GM23248 (cell line): ENCODE measurements at regions not wholly inside any gene's neighbourhood (a gene's known extent, or its start where the extent isn't known, plus 50 kb on each side); places are given as distances from the start of the nearest gene placed in this dataset.

ENCODE experiments used
- DNase-seq: peaks from one replicate; pipeline ENCODE4 v3.0.0-alpha.2; 2015
- H2AFZ ChIP-seq: fragments of 200-600 bp; sonication (generic); 2 replicates; pipeline ENCODE4 v1.6.1; 2016; ENCODE audit warnings: antibody characterized with exemption
- H3F3A ChIP-seq: fragments of 200-600 bp; sonication (generic); 2 replicates; pipeline ENCODE4 v1.6.1; 2016; ENCODE audit warnings: mild to moderate bottlenecking, antibody characterized with exemption, mixed run types; ENCODE audit not compliant: insufficient read depth
- H3K27ac ChIP-seq: fragments of 200-600 bp; sonication (generic); 2 replicates; pipeline ENCODE4 v1.5.1; 2016; ENCODE audit warnings: mild to moderate bottlenecking
- H3K27me3 ChIP-seq: fragments of 200-600 bp; sonication (generic); replicated peaks from 2 replicates; pipeline ENCODE4 v1.6.1; 2016; ENCODE audit warnings: mild to moderate bottlenecking; ENCODE audit not compliant: insufficient read depth
- H3K36me3 ChIP-seq: fragments of 200-600 bp; sonication (generic); 2 replicates; pipeline ENCODE4 v1.6.1; 2016; ENCODE audit warnings: low read depth, mild to moderate bottlenecking
- H3K4me1 ChIP-seq: fragments of 200-600 bp; sonication (generic); 2 replicates; pipeline ENCODE4 v1.6.1; 2016; ENCODE audit warnings: mild to moderate bottlenecking; ENCODE audit not compliant: insufficient read depth
- H3K4me2 ChIP-seq: fragments of 200-600 bp; sonication (generic); one replicate; pipeline ENCODE4 v1.6.1; 2016; ENCODE audit warnings: mild to moderate bottlenecking; ENCODE audit not compliant: unreplicated experiment
- H3K4me3 ChIP-seq: fragments of 200-600 bp; sonication (generic); 2 replicates; pipeline ENCODE4 v1.5.1; 2016; ENCODE audit warnings: mild to moderate bottlenecking
- H3K79me2 ChIP-seq: fragments of 200-600 bp; sonication (generic); 2 replicates; pipeline ENCODE4 v1.6.1; 2016; ENCODE audit warnings: mild to moderate bottlenecking; ENCODE audit not compliant: insufficient read depth
- H3K9ac ChIP-seq: fragments of 200-600 bp; sonication (generic); 2 replicates; pipeline ENCODE4 v1.6.1; 2016; ENCODE audit warnings: mild to moderate bottlenecking
- H3K9me2 ChIP-seq: fragments of 200-600 bp; sonication (generic); 2 replicates; pipeline ENCODE4 v1.6.1; 2016; ENCODE audit warnings: mixed run types, mild to moderate bottlenecking, moderate library complexity; ENCODE audit not compliant: insufficient read depth
- H3K9me3 ChIP-seq: fragments of 200-600 bp; sonication (generic); one replicate; pipeline ENCODE4 v1.6.1; 2017; ENCODE audit warnings: low read depth
- H4K20me1 ChIP-seq: fragments of 200-600 bp; sonication (generic); 2 replicates; pipeline ENCODE4 v1.6.0; 2016; ENCODE audit not compliant: insufficient read depth
- EZH2 ChIP-seq: fragments of 200-600 bp; sonication (generic); IDR thresholded peaks from 2 replicates; pipeline ENCODE4 v1.6.1; 2018; ENCODE audit warnings: antibody characterized with exemption, mild to moderate bottlenecking; ENCODE audit not compliant: insufficient read depth, poor library complexity, severe bottlenecking
- EZH2phosphoT487 ChIP-seq: fragments of 200-600 bp; sonication (generic); IDR thresholded peaks from 2 replicates; pipeline ENCODE4 v1.6.1; 2018; ENCODE audit warnings: antibody characterized with exemption, moderate library complexity, mild to moderate bottlenecking, low read depth; ENCODE audit not compliant: insufficient read depth
- WGBS, 2 experiments: methylation state at CpG; one replicate each; pipeline ENCODE4 v1.1.6; 2015 to 2017; ENCODE audit warnings: low lambda C conversion rate in 2 of 2, low coverage in 1 of 2; ENCODE audit errors: missing lambda C conversion rate in 2 of 2; 5-methylcytosine and 5-hydroxymethylcytosine counted together
- in situ Hi-C: fragments of 300-500 bp; cut with MboI; formaldehyde crosslinking; loops from 2 replicates; pipeline ENCODE4 v1.15.0; 2020

DNA sequence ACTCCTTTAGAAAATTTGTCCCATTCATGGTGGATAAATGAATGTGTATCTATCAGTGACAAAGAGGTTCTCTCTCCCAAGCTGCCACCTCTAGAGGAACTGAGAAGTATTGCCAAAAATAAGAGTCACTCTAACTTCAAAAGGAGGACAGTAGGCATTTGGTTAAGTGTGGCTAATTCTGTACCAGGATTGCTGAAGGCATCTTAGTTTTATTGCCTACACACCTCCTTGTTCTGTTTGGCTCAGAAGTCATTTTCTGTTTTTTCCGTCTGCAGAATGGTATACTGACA is 189.0 kb upstream of the MPPED2 start:
- Histone ChIP-seq H3F3A (no peaks in the 10 kb centered on the region), H3K36me3 (no peaks in the 10 kb centered on the region), H3K4me1 (no peaks in the 10 kb centered on the region), H3K9ac (no peak overlapping the region), H2AFZ (no peak overlapping the region), H3K4me2 (no peak overlapping the region), H3K79me2 (no peaks in the 10 kb centered on the region), H3K9me2 (no peaks in the 10 kb centered on the region), H4K20me1 (no peaks in the 10 kb centered on the region), H3K4me3 (no peak overlapping the region), H3K27me3 (no peaks in the 10 kb centered on the region), H3K9me3 (no peaks in the 10 kb centered on the region), H3K27ac (no peak overlapping the region)
- in situ Hi-C loops: no loop called here
- no peak for DNase-seq
- 0 to 8% methylated on average over 1 of the region's 1 CpG for WGBS, 2 experiments
- TF ChIP-seq EZH2phosphoT487 (no peak), EZH2 (no peak)

- H3K4me1 ChIP-seq: no peaks in the 10 kb centered on the region
- H3K9me3 ChIP-seq: no peaks in the 10 kb centered on the region
- no peak overlapping the region for H2AFZ ChIP-seq
- H4K20me1 ChIP-seq: no peaks in the 10 kb centered on the region
- no peaks in the 10 kb centered on the region for H3K36me3 ChIP-seq
- no peak overlapping the region for H3K9ac ChIP-seq
- 7 to 8% methylated on average over 8 of the region's 8 CpGs for WGBS, 2 experiments
- H3K79me2 ChIP-seq: no peaks in the 10 kb centered on the region
- DNase-seq: no peak
- H3F3A ChIP-seq: no peaks in the 10 kb centered on the region
- no peaks in the 10 kb centered on the region for H3K27me3 ChIP-seq
- TF ChIP-seq EZH2phosphoT487 (no peak), EZH2 (no peak)
- no peaks in the 10 kb centered on the region for H3K9me2 ChIP-seq
- H3K4me3 ChIP-seq: no peak overlapping the region
- H3K4me2 ChIP-seq: no peak overlapping the region
- H3K27ac ChIP-seq: no peak overlapping the region
- in situ Hi-C loops: no loop called here
These were observed 188.5 kb upstream of the MPPED2 start for GRCh38 chr11:30774496-30775232.

DNA sequence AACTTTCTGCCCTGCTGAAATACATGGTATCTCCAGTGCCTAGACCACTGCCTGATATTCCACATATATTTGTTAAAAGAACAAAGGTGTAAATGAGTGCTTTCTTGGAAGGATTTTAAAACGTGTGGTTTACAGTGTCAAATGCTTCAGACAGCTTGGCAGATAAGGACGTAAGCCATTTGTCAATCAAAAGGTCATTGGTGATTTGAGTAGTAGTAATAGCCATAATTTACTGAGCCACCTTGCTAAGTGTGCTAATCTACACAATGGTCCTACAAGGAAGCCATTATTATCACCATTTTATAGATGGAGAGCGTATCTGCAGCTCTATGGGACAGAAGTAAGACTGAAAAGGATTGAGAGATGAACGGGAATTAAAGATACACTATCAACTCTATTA is 186.8 kb upstream of the MPPED2 start:
- TF ChIP-seq EZH2 (no peak), EZH2phosphoT487 (no peak)
- in situ Hi-C loops: no loop called here
- H2AFZ ChIP-seq: no peak overlapping the region
- H3K36me3 ChIP-seq: no peaks in the 10 kb centered on the region
- no peaks in the 10 kb centered on the region for H3K4me1 ChIP-seq
- H4K20me1 ChIP-seq: no peaks in the 10 kb centered on the region
- H3K4me2 ChIP-seq: no peak overlapping the region
- H3K4me3 ChIP-seq: no peak overlapping the region
- H3K9ac ChIP-seq: no peak overlapping the region
- WGBS, 2 experiments: 22 to 23% methylated on average over 4 of the region's 4 CpGs
- no peaks in the 10 kb centered on the region for H3K27me3 ChIP-seq
- no peak for DNase-seq
- no peak overlapping the region for H3K27ac ChIP-seq
- H3K79me2 ChIP-seq: no peaks in the 10 kb centered on the region
- no peaks in the 10 kb centered on the region for H3F3A ChIP-seq
- H3K9me3 ChIP-seq: no peaks in the 10 kb centered on the region
- H3K9me2 ChIP-seq: no peaks in the 10 kb centered on the region

GRCh38 chr11:30763951-30764350 is 177.8 kb upstream of the MPPED2 start:
- no peak overlapping the region for H2AFZ ChIP-seq
- H3K4me3 ChIP-seq: no peak overlapping the region
- no peak overlapping the region for H3K27ac ChIP-seq
- no peak overlapping the region for H3K9ac ChIP-seq
- H3K4me1 ChIP-seq: no peaks in the 10 kb centered on the region
- no peak for DNase-seq
- H3K27me3 ChIP-seq: no peaks in the 10 kb centered on the region
- in situ Hi-C loops: no loop called here
- no peaks in the 10 kb centered on the region for H3K36me3 ChIP-seq
- no peaks in the 10 kb centered on the region for H3K9me3 ChIP-seq
- H3K4me2 ChIP-seq: no peak overlapping the region
- H3K79me2 ChIP-seq: no peaks in the 10 kb centered on the region
- no peaks in the 10 kb centered on the region for H3K9me2 ChIP-seq
- 42 to 56% methylated on average over 5 of the region's 5 CpGs for WGBS, 2 experiments
- no peaks in the 10 kb centered on the region for H4K20me1 ChIP-seq
- no peak for TF ChIP-seq EZH2
- TF ChIP-seq EZH2phosphoT487: no peak
- H3F3A ChIP-seq: no peaks in the 10 kb centered on the region

DNA sequence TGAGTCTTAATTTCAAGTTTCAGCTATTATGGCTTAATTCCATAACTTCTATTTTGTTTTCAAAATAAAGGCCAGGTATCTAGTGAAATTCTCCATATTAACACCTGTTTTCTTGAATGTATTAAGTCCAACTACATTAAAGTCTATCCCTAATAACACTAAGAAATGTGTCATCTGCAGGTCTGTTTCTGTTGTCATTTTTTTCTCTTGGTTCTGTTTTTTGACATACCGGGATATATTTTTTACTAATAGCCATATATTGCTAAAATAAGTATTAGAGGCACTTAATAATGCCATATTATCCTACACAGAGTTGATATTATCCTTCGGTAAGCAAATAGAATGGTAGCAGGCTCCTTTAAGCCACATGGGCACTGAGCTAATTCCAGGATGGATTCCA is 176.0 kb upstream of the MPPED2 start:
- no peak overlapping the region for H3K4me2 ChIP-seq
- H3K27me3 ChIP-seq: no peaks in the 10 kb centered on the region
- no peaks in the 10 kb centered on the region for H4K20me1 ChIP-seq
- H3K9me2 ChIP-seq: no peaks in the 10 kb centered on the region
- WGBS, 2 experiments: 25 to 29% methylated on average over 2 of the region's 2 CpGs
- no peak overlapping the region for H3K4me3 ChIP-seq
- no peak overlapping the region for H3K27ac ChIP-seq
- in situ Hi-C loops: no loop called here
- no peaks in the 10 kb centered on the region for H3K4me1 ChIP-seq
- TF ChIP-seq EZH2: no peak
- no peaks in the 10 kb centered on the region for H3K36me3 ChIP-seq
- H3K9ac ChIP-seq: no peak overlapping the region
- H2AFZ ChIP-seq: no peak overlapping the region
- H3K9me3 ChIP-seq: no peaks in the 10 kb centered on the region
- H3F3A ChIP-seq: no peaks in the 10 kb centered on the region
- DNase-seq: no peak
- H3K79me2 ChIP-seq: no peaks in the 10 kb centered on the region
